OCI-LY3 (cell line): ENCODE measurements at regions not wholly inside any gene's neighbourhood (a gene's known extent, or its start where the extent isn't known, plus 50 kb on each side); places are given as distances from the start of the nearest gene placed in this dataset.

Source experiments
- H2AFZ ChIP-seq: fragments of 200-600, 300-600 bp; shearing (Covaris generic); 2 replicates; pipeline ENCODE4 v1.6.0; 2014; ENCODE audit warnings: antibody characterized with exemption, low read depth, low read length
- H3K27ac ChIP-seq: fragments of 200-600, 300-600 bp; sonication (generic); 2 replicates; pipeline ENCODE4 v1.5.1; 2014; ENCODE audit warnings: mild to moderate bottlenecking, low read length, moderate library complexity, mixed read lengths
- H3K27me3 ChIP-seq: fragments of 200-600, 300-600 bp; sonication (generic); 2 replicates; pipeline ENCODE4 v1.6.1; 2014; ENCODE audit warnings: low read depth, low read length, mixed read lengths
- H3K36me3 ChIP-seq: fragments of 200-600, 300-600 bp; sonication (generic); replicated peaks from 2 replicates; pipeline ENCODE3; 2014; ENCODE audit warnings: low read depth, low read length, mixed read lengths
- H3K4me1 ChIP-seq: fragments of 300-600, 200-600 bp; sonication (generic); 2 replicates; pipeline ENCODE4 v1.6.1; 2014; ENCODE audit warnings: low read length, mixed read lengths
- H3K4me2 ChIP-seq: fragments of 200-600, 300-600 bp; sonication (generic); 2 replicates; pipeline ENCODE4 v1.6.1; 2014; ENCODE audit warnings: low read length, mixed read lengths
- H3K4me3 ChIP-seq: fragments of 300-600, 200-600 bp; sonication (generic); 2 replicates; pipeline ENCODE4 v1.5.1; 2014; ENCODE audit warnings: antibody characterized with exemption, mild to moderate bottlenecking, low read length, moderate library complexity
- H3K79me2 ChIP-seq: fragments of 300-600, 200-600 bp; shearing (Covaris generic); 2 replicates; pipeline ENCODE4 v1.6.1; 2014; ENCODE audit warnings: mild to moderate bottlenecking, low read length, mixed read lengths
- H3K9ac ChIP-seq: fragments of 300-600, 200-600 bp; shearing (Covaris generic); 2 replicates; pipeline ENCODE4 v1.6.0; 2014; ENCODE audit warnings: mild to moderate bottlenecking, low read length, moderate library complexity
- H3K9me3 ChIP-seq: fragments of 200-600, 300-600 bp; shearing (Covaris generic); 2 replicates; pipeline ENCODE4 v1.6.1; 2014; ENCODE audit warnings: low read length, mixed read lengths; ENCODE audit not compliant: insufficient read depth
- H4K20me1 ChIP-seq: fragments of 200-600, 300-600 bp; sonication (generic); 2 replicates; pipeline ENCODE4 v1.6.1; 2016; ENCODE audit warnings: low read length, mixed read lengths; ENCODE audit not compliant: insufficient read depth
- EZH2phosphoT487 ChIP-seq: fragments of 200-600 bp; shearing (Covaris generic); IDR thresholded peaks from 2 replicates; pipeline ENCODE4 v1.6.1; 2018; ENCODE audit warnings: antibody characterized with exemption, mixed run types, low read depth
- TF ChIP-seq, protein P1 (sequence below): fragments of 200-600, 300-600 bp; sonication (generic); IDR thresholded peaks from 2 replicates; pipeline ENCODE4 v1.5.1; 2014; ENCODE audit warnings: antibody characterized with exemption, low read length, low read depth

DNA sequence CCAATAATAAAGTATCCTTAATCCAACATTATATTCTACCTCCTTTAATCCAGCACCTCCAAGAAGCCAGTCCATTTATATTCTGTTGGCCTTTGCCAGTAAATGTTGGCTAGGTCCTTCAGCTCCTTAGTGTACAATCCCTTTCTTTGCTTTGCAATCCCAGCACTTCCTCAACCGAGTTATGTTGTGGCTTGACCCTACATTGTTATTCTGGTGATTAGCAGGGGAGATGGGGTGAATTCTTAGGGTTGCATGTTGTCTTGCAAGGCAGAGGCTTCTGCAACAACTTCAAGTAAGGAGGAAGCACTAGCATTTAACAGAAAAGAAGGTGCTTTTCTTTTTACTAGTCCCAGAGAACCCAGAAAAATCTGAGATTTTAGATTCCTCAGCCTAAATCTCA lies 127.2 kb downstream of the CD47 start:
- H3K27ac ChIP-seq = no peak overlapping the region
- H3K4me2 ChIP-seq = no peak overlapping the region
- no peak overlapping the region for H2AFZ ChIP-seq

DNA sequence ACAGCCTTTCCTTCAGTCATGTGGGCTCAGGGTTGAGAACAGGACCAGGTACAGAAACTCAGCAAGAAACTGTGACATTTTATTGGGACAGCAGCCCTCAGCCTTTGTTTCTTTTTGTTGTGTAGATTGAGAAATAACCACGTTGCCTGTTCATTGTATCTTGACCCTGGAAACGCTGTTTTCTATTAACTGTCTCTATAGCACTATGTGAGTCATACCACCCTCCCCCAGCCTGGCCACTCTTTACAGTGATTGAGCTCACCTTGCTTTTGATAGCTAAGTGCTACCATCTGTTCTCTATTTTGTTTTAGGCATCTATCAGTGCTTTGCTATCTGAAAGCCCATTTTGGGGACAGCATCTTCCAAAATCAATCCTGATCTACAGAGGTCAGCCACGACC lies 127.9 kb downstream of the CD47 start:
- no peak overlapping the region for H2AFZ ChIP-seq
- H3K9ac ChIP-seq = no peak overlapping the region
- no peak overlapping the region for H3K27ac ChIP-seq
- H3K27me3 ChIP-seq = no peaks in the 10 kb centered on the region
- H3K9me3 ChIP-seq = no peaks in the 10 kb centered on the region
- H3K4me1 ChIP-seq = no peaks in the 10 kb centered on the region
- H3K79me2 ChIP-seq = no peaks in the 10 kb centered on the region
- no peak overlapping the region for H3K4me3 ChIP-seq
- H3K36me3 ChIP-seq = no peaks in the 10 kb centered on the region
- no peak for TF ChIP-seq EZH2phosphoT487
- TF ChIP-seq, protein P1, sequence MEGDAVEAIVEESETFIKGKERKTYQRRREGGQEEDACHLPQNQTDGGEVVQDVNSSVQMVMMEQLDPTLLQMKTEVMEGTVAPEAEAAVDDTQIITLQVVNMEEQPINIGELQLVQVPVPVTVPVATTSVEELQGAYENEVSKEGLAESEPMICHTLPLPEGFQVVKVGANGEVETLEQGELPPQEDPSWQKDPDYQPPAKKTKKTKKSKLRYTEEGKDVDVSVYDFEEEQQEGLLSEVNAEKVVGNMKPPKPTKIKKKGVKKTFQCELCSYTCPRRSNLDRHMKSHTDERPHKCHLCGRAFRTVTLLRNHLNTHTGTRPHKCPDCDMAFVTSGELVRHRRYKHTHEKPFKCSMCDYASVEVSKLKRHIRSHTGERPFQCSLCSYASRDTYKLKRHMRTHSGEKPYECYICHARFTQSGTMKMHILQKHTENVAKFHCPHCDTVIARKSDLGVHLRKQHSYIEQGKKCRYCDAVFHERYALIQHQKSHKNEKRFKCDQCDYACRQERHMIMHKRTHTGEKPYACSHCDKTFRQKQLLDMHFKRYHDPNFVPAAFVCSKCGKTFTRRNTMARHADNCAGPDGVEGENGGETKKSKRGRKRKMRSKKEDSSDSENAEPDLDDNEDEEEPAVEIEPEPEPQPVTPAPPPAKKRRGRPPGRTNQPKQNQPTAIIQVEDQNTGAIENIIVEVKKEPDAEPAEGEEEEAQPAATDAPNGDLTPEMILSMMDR = no peak
- H3K4me2 ChIP-seq = no peak overlapping the region
- no peaks in the 10 kb centered on the region for H4K20me1 ChIP-seq

More for the DNA sequence above, 127.2 kb downstream of the CD47 start:
- Histone ChIP-seq H3K4me3 (no peak overlapping the region), H4K20me1 (no peaks in the 10 kb centered on the region), H3K9me3 (no peaks in the 10 kb centered on the region), H3K36me3 (no peaks in the 10 kb centered on the region), H3K4me1 (no peaks in the 10 kb centered on the region), H3K79me2 (no peaks in the 10 kb centered on the region), H3K27me3 (no peaks in the 10 kb centered on the region), H3K9ac (no peak overlapping the region)
- no peak for TF ChIP-seq EZH2phosphoT487
- TF ChIP-seq, protein P1 = no peak

DNA sequence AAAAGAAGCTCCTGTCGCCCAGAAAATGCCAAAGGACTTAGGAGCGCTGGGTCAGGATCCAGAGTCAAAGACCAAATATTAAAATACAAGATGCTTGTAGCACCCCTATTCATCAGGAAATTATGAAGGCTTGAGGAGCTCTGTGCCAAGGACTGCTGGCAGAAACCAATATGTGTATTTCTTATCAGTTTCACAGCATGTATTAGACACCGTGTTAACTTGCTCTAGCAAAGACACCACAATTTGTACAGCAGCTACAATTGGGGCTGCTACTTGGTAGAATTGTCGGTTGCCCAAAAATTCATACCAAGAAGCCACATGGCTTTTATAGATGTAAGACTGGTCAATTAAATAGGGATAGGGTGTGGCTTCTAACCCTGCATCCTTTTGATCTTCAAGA lies 128.8 kb downstream of the CD47 start:
- H3K9me3 ChIP-seq = no peaks in the 10 kb centered on the region
- TF ChIP-seq EZH2phosphoT487 = no peak
- TF ChIP-seq, protein P1 = no peak

DNA sequence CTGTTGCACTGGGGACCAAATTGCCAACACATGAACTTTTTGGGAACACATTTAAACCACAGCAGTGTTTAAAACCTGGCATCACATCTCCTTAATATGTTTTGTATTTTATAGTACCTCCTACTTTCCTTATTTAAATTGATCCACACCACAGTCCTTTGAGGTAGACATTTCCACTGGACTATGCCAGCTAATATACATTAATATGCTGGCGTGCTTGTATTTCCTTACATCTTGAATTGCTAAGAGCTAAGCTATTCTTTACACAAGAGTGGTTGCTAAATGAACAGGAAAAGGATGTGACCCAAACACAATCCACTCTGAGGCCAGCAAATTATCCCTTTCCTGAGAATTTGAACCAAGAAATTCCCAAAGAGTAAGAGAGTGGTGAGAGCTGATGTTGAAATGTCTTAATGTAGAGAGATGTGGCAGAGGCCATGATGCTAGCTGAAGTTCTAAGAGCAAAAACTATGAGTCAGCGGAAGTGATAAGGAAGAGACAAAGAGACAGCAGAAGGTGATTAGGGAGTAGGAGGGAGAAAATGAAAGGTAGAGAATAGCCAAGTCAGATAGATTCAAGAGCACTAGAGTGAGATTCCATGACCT lies 131.2 kb downstream of the CD47 start:
- Histone ChIP-seq H3K27me3 (peaks cover 9% of the 10 kb centered on the region; the same call in 1 of the 2 replicates), H3K27ac (no peak overlapping the region), H3K36me3 (no peaks in the 10 kb centered on the region), H3K4me2 (no peak overlapping the region), H3K4me3 (no peak overlapping the region), H3K4me1 (no peaks in the 10 kb centered on the region), H3K79me2 (no peaks in the 10 kb centered on the region), H3K9me3 (no peaks in the 10 kb centered on the region), H4K20me1 (no peaks in the 10 kb centered on the region), H3K9ac (no peak overlapping the region), H2AFZ (no peak overlapping the region)
- TF ChIP-seq EZH2phosphoT487 = no peak
- TF ChIP-seq, protein P1 = no peak

More for the DNA sequence above, 128.8 kb downstream of the CD47 start:
- Histone ChIP-seq H3K9ac (no peak overlapping the region), H3K36me3 (no peaks in the 10 kb centered on the region), H3K27ac (no peak overlapping the region), H2AFZ (no peak overlapping the region), H4K20me1 (no peaks in the 10 kb centered on the region), H3K4me1 (no peaks in the 10 kb centered on the region), H3K79me2 (no peaks in the 10 kb centered on the region), H3K4me2 (no peak overlapping the region), H3K4me3 (no peak overlapping the region), H3K27me3 (no peaks in the 10 kb centered on the region)
